ENCODE measurements at regions not wholly inside any gene's neighbourhood (a gene's known extent, or its start where the extent isn't known, plus 50 kb on each side); places are given as distances from the start of the nearest gene placed in this dataset.

DNA sequence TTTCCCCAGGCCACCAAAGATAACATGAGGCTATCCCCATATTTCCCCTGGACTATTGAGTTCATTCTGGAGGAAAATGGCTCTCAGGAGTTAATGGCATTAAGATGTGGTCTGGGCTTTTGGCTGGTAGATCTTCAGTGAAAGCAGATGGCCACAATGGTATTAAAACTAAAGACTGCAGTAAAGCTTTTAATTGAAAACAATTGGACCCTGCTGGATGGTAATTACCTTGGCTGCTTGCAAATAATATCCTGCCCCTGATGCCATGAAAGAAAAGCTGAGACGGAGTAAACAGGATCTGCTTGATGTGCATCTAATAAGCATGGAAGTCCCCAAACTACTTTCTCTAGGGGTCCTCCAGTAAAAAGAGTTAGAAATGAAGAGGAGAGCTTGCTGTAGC lies 255.8 kb downstream of the QKI start:
- TF ChIP-seq, protein P1, sequence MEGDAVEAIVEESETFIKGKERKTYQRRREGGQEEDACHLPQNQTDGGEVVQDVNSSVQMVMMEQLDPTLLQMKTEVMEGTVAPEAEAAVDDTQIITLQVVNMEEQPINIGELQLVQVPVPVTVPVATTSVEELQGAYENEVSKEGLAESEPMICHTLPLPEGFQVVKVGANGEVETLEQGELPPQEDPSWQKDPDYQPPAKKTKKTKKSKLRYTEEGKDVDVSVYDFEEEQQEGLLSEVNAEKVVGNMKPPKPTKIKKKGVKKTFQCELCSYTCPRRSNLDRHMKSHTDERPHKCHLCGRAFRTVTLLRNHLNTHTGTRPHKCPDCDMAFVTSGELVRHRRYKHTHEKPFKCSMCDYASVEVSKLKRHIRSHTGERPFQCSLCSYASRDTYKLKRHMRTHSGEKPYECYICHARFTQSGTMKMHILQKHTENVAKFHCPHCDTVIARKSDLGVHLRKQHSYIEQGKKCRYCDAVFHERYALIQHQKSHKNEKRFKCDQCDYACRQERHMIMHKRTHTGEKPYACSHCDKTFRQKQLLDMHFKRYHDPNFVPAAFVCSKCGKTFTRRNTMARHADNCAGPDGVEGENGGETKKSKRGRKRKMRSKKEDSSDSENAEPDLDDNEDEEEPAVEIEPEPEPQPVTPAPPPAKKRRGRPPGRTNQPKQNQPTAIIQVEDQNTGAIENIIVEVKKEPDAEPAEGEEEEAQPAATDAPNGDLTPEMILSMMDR (IDR thresholded peaks at IDR 0.05): no peak

- TF ChIP-seq, protein P1 (IDR thresholded peaks at IDR 0.05): no peak
Observed at GRCh38 chr6:163668061-163668426, 253.5 kb downstream of the QKI start.

DNA sequence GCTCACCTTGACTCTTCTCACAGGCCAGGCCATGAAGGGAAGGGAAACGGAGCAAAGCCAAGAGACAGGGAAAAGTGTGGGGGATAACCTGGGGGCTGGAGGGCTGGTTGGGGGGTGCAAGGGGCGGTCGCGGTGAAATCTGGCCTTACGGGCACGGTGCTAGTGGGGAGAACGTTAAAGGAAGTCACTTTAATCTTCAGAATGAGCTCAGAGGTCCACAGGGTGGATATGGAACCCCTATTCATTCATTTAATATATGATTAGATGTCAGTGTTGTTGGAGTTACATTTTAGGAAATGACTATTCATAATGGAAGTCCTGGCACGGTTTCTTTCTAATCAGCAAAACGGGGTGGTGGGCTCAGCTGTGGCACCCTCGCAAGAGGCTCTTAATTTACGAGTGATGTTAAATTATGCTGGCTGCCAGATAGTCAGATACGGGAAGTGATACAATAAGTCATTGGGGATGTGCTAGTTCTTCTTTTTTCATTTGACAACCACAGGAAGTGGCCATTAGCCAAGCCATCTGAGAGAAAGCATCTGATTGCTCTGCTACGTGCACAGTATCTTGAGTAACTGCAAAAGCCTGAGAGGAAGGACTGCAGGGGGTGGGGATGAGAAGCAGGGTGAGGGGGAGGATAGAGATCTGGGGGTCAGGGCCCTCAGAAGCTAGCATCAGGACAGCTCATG lies 253.0 kb downstream of the QKI start:
- TF ChIP-seq, protein P1 (IDR thresholded peaks at IDR 0.05): no peak

GRCh38 chr6:163665464-163665863 lies 250.9 kb downstream of the QKI start:
- TF ChIP-seq, protein P1 (IDR thresholded peaks at IDR 0.05): no peak

DNA sequence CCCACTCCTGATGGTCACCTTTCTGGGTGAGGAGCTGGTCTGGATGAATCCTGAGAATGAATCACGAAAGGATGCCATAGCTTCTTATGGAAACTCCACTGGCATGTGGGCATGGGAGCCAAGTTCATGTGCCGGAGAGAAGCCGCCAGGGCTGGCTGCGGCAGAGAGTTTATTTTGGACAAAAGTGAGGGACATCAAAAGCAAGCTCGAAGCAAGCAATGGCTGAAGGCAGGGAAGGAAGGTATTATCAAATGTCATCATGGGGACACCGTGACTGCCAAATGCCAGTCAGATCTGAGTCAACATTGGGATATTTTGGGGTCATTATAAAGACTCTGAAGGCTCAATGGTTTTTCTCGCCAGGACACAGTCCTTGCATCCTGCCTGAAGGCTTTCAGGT lies 249.1 kb downstream of the QKI start:
- TF ChIP-seq, protein P1 (IDR thresholded peaks at IDR 0.05): no peak

- TF ChIP-seq, protein P1 (IDR thresholded peaks at IDR 0.05): no peak
Observed at GRCh38 chr6:163662604-163663225, 248.2 kb downstream of the QKI start.

- TF ChIP-seq, protein P1 (IDR thresholded peaks at IDR 0.05): no peak
Observed at GRCh38 chr6:163661272-163661671, 246.8 kb downstream of the QKI start.
